ENCODE measurements at regions not wholly inside any gene's neighbourhood (a gene's known extent, or its start where the extent isn't known, plus 50 kb on each side); places are given as distances from the start of the nearest gene placed in this dataset.

DNA sequence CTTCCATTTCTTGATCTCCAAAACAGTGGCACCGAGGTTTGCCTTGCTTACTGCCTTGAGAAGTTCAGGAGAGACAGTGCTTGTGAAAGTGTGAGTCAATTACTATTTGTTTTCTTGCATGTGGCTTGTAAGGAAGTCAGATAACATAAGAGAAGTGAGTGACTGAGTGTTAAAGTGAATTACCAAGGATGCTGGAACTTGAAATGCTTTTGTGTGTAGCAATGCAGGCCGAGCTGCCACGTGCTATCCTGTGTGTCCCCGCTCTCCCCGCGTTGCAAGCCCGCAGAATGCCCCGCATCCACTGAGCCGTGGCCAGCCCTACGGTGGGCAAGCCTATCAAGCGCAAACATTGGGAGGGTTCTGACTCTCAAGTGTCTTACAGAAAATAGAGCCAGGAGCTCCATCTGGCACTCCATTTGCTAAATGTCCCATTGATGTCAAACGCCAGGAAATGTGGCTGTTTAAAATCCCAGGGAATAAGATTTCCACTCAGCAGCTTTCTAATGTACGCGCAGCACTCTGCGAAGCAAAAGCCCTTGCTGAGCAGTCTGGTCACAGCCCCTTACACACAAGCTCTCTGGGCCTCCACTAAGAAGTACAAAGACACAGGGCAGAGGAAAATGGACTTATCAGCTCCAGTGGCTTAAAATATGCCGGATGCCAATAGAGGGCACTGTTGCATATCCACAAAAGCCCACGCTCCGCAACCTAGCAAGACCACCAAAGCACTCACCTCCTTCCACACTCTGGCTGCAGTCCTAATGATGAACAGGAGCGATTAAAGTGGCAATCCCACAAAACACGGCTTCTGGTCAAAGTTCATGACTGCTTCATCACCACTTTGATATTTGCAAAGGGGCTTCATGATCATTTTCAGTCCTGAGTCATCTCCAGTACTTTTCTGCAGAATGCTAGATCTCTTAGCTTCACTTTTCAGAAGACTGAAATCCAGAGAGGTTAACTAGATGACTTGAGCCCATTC, 158.0 kb upstream of the ITGB1 start:
- intact Hi-C loops (cut with micrococcal nuclease; ENCODE audit: unreplicated experiment), result loop anchor here (2.0 kb wide), 1 partner anchor 19 kb away; no protein-coding TSS in a partner anchor
- no peak for TF ChIP-seq EZH2 (IDR thresholded peaks at IDR 0.05; ENCODE audit: low read depth)
- TF ChIP-seq, protein P1, sequence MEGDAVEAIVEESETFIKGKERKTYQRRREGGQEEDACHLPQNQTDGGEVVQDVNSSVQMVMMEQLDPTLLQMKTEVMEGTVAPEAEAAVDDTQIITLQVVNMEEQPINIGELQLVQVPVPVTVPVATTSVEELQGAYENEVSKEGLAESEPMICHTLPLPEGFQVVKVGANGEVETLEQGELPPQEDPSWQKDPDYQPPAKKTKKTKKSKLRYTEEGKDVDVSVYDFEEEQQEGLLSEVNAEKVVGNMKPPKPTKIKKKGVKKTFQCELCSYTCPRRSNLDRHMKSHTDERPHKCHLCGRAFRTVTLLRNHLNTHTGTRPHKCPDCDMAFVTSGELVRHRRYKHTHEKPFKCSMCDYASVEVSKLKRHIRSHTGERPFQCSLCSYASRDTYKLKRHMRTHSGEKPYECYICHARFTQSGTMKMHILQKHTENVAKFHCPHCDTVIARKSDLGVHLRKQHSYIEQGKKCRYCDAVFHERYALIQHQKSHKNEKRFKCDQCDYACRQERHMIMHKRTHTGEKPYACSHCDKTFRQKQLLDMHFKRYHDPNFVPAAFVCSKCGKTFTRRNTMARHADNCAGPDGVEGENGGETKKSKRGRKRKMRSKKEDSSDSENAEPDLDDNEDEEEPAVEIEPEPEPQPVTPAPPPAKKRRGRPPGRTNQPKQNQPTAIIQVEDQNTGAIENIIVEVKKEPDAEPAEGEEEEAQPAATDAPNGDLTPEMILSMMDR (conservative IDR thresholded peaks at IDR 0.05), result peak; percentile 43; the same call in 1 of the 2 replicates
- no peaks in the 10 kb centered on the region for H3K9me3 ChIP-seq (ENCODE audit: insufficient read depth, low read depth)
- CTCF ChIA-PET, result interaction anchor here (0.5 to 0.8 kb wide), 2 partner anchors 18 to 47 kb away, joined by 3 to 7 read pairs; no protein-coding TSS in a partner anchor
- H3F3A ChIP-seq (ENCODE audit: insufficient read depth, low read depth), result peaks cover 13% of the 10 kb centered on the region
- DNase-seq, result peak in 1 of 2 experiments; percentile 52
- no peaks in the 10 kb centered on the region for H3K27me3 ChIP-seq (ENCODE audit: insufficient read depth, low read depth)
- H4K20me1 ChIP-seq (ENCODE audit: insufficient read depth), result no peaks in the 10 kb centered on the region
- H3K4me3 ChIP-seq, result no peak overlapping the region
- H3K27ac ChIP-seq, result no peak overlapping the region
- H3K4me2 ChIP-seq, result no peak overlapping the region
- BruUV-seq (replicated peaks), result no TSS peak
- POLR2A ChIA-PET (ENCODE audit: unreplicated experiment), result no interaction called here
- H3K79me2 ChIP-seq (ENCODE audit: low read depth), result no peaks in the 10 kb centered on the region
- no peaks in the 10 kb centered on the region for H3K36me3 ChIP-seq (ENCODE audit: low read depth)
- H2AFZ ChIP-seq, result no peak overlapping the region
- H3K4me1 ChIP-seq (replicated peaks; ENCODE audit: insufficient read depth), result peaks cover 37% of the 10 kb centered on the region
- H3K9me2 ChIP-seq (ENCODE audit: insufficient read depth), result no peaks in the 10 kb centered on the region

DNA sequence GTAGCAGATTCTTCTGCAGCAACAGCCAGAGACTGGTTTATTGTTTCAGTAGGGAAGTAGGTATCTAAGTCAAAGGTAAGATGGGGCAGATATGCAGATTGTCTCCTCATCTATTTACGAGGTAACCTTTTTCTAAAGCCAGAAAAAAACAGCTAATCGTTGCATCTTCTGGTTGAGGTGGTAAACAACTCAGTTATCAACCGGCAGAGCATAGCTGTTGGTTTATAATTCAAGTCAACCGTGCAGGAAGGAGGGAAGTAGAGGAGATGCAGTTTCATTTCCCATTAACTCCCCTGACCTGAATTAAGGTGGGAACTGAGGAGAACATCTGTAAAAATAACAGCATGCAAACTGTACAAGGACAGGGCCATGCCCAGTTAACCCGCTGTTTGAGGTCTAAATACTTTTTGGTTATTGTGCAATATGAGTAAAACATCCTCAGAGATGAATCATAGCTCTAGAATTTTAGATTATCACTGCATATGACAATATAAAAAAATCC, 156.5 kb upstream of the ITGB1 start:
- POLR2A ChIA-PET (ENCODE audit: unreplicated experiment), result interaction anchor here (0.6 to 1.1 kb wide), 8 partner anchors 11 to 1451 kb away, joined by 3 to 7 read pairs (median 4); no protein-coding TSS in a partner anchor
- H3K9me2 ChIP-seq (ENCODE audit: insufficient read depth), result no peaks in the 10 kb centered on the region
- peak overlapping the region; percentile 34; the same call in 1 of the 2 replicates for H2AFZ ChIP-seq
- H3K27ac ChIP-seq, result peak overlapping the region; percentile 63
- H4K20me1 ChIP-seq (ENCODE audit: insufficient read depth), result no peaks in the 10 kb centered on the region
- intact Hi-C loops (cut with micrococcal nuclease; ENCODE audit: unreplicated experiment), result loop anchor here (1.0 to 2.0 kb wide), 2 partner anchors 20 to 104 kb away; no protein-coding TSS in a partner anchor
- DNase-seq, result peak; percentile 18 to 74
- TF ChIP-seq EZH2 (IDR thresholded peaks at IDR 0.05; ENCODE audit: low read depth), result no peak
- TF ChIP-seq, protein P1 (conservative IDR thresholded peaks at IDR 0.05), result no peak
- no peaks in the 10 kb centered on the region for H3K79me2 ChIP-seq (ENCODE audit: low read depth)
- H3K4me3 ChIP-seq, result peak overlapping the region; percentile 14; the same call in 1 of the 2 replicates
- CTCF ChIA-PET, result interaction anchor here (0.5 kb wide), 1 partner anchor 13 kb away, joined by 5 read pairs; no protein-coding TSS in a partner anchor
- H3F3A ChIP-seq (ENCODE audit: insufficient read depth, low read depth), result peaks cover 13% of the 10 kb centered on the region
- H3K27me3 ChIP-seq (ENCODE audit: insufficient read depth, low read depth), result no peaks in the 10 kb centered on the region
- peak overlapping the region; percentile 70 for H3K4me2 ChIP-seq
- H3K4me1 ChIP-seq (replicated peaks; ENCODE audit: insufficient read depth), result peaks cover 37% of the 10 kb centered on the region
- BruUV-seq (replicated peaks), result no TSS peak
- no peaks in the 10 kb centered on the region for H3K36me3 ChIP-seq (ENCODE audit: low read depth)
- no peaks in the 10 kb centered on the region for H3K9me3 ChIP-seq (ENCODE audit: insufficient read depth, low read depth)

DNA sequence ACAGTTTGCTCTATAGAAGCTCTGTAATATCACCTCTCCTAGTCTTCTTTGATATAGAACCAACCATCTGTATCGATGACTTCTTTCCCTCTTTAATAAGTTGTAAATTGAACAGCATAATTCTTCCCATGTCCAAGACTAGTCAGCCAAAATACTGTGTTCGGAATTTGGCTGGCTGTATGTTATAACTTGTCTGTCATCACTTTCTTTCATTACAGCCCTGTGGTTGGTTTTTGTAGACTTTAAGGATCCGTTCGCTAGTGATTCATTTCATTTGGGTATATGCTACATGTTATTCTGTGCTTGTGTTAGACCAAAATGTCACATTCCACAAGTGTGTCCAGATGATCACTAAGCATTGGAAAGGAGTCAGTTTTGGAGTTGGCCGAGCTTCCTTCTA, 155.4 kb upstream of the ITGB1 start:
- no peaks in the 10 kb centered on the region for H3K36me3 ChIP-seq (ENCODE audit: low read depth)
- ChIA-PET POLR2A (ENCODE audit: unreplicated experiment) (no interaction called here), CTCF (no interaction called here)
- no peak overlapping the region for H3K4me3 ChIP-seq
- intact Hi-C loops (cut with micrococcal nuclease; ENCODE audit: unreplicated experiment), result no loop called here
- H3K4me2 ChIP-seq, result peak overlapping the region; percentile 70
- no peaks in the 10 kb centered on the region for H4K20me1 ChIP-seq (ENCODE audit: insufficient read depth)
- no peaks in the 10 kb centered on the region for H3K79me2 ChIP-seq (ENCODE audit: low read depth)
- H3K9me2 ChIP-seq (ENCODE audit: insufficient read depth), result no peaks in the 10 kb centered on the region
- no peaks in the 10 kb centered on the region for H3K27me3 ChIP-seq (ENCODE audit: insufficient read depth, low read depth)
- peaks cover 37% of the 10 kb centered on the region for H3K4me1 ChIP-seq (replicated peaks; ENCODE audit: insufficient read depth)
- TF ChIP-seq, protein P1 (conservative IDR thresholded peaks at IDR 0.05), result no peak
- TF ChIP-seq EZH2 (IDR thresholded peaks at IDR 0.05; ENCODE audit: low read depth), result no peak
- BruUV-seq (replicated peaks), result no TSS peak
- H3F3A ChIP-seq (ENCODE audit: insufficient read depth, low read depth), result peaks cover 13% of the 10 kb centered on the region
- no peak overlapping the region for H2AFZ ChIP-seq
- H3K9me3 ChIP-seq (ENCODE audit: insufficient read depth, low read depth), result no peaks in the 10 kb centered on the region
- H3K27ac ChIP-seq, result peak overlapping the region; percentile 63; the same call in 1 of the 2 replicates
- no peak for DNase-seq

Measured in PC-9 (cell line).